ENCODE measurements at regions not wholly inside any gene's neighbourhood (a gene's known extent, or its start where the extent isn't known, plus 50 kb on each side); places are given as distances from the start of the nearest gene placed in this dataset.

- no peak overlapping the region for H3K27ac ChIP-seq
- no peak overlapping the region for H3K4me3 ChIP-seq
- no peak for TF ChIP-seq POLR2A (IDR thresholded peaks at IDR 0.05)
- TF ChIP-seq POLR2AphosphoS5 (IDR thresholded peaks at IDR 0.05): no peak
- TF ChIP-seq EP300 (IDR thresholded peaks at IDR 0.05): no peak
- no peak for TF ChIP-seq CTCF (IDR thresholded peaks at IDR 0.05)
- no peak for DNase-seq (ENCODE audit: low spot score in 2 of 2)
- no peaks in the 10 kb centered on the region for H3K36me3 ChIP-seq
- WGBS: 29% methylated on average over 1 of the region's 3 CpGs
- H3K4me1 ChIP-seq: no peaks in the 10 kb centered on the region
- peaks cover 3% of the 10 kb centered on the region for H3K27me3 ChIP-seq
- H3K9me3 ChIP-seq: peaks cover 2% of the 10 kb centered on the region
Measured at GRCh38 chr6:12654514-12654913, 62.1 kb upstream of the PHACTR1 start.

- H3K36me3 ChIP-seq: no peaks in the 10 kb centered on the region
- no peak overlapping the region for H3K4me3 ChIP-seq
- H3K4me1 ChIP-seq: no peaks in the 10 kb centered on the region
- H3K9me3 ChIP-seq: no peaks in the 10 kb centered on the region
- H3K27me3 ChIP-seq: peaks cover 7% of the 10 kb centered on the region
- 55% methylated on average over 3 of the region's 3 CpGs for WGBS
- H3K27ac ChIP-seq: no peak overlapping the region
- no peak for TF ChIP-seq CTCF (IDR thresholded peaks at IDR 0.05)
- TF ChIP-seq POLR2AphosphoS5 (IDR thresholded peaks at IDR 0.05): no peak
- no peak for TF ChIP-seq EP300 (IDR thresholded peaks at IDR 0.05)
- no peak for TF ChIP-seq POLR2A (IDR thresholded peaks at IDR 0.05)
- no peak for DNase-seq (ENCODE audit: low spot score in 2 of 2)
Measured at GRCh38 chr6:12656906-12657305, 59.7 kb upstream of the PHACTR1 start.

- Histone ChIP-seq H3K4me1 (no peaks in the 10 kb centered on the region), H3K4me3 (no peak overlapping the region), H3K9me3 (no peaks in the 10 kb centered on the region), H3K36me3 (no peaks in the 10 kb centered on the region), H3K27ac (no peak overlapping the region), H3K27me3 (peaks cover 7% of the 10 kb centered on the region)
- TF ChIP-seq EP300 (IDR thresholded peaks at IDR 0.05) (no peak), CTCF (IDR thresholded peaks at IDR 0.05) (no peak), POLR2AphosphoS5 (IDR thresholded peaks at IDR 0.05) (no peak), POLR2A (IDR thresholded peaks at IDR 0.05) (no peak)
- 85% methylated on average over 2 of the region's 2 CpGs for WGBS
- DNase-seq (ENCODE audit: low spot score in 2 of 2): no peak
Measured at GRCh38 chr6:12657884-12658283, 58.7 kb upstream of the PHACTR1 start.

DNA sequence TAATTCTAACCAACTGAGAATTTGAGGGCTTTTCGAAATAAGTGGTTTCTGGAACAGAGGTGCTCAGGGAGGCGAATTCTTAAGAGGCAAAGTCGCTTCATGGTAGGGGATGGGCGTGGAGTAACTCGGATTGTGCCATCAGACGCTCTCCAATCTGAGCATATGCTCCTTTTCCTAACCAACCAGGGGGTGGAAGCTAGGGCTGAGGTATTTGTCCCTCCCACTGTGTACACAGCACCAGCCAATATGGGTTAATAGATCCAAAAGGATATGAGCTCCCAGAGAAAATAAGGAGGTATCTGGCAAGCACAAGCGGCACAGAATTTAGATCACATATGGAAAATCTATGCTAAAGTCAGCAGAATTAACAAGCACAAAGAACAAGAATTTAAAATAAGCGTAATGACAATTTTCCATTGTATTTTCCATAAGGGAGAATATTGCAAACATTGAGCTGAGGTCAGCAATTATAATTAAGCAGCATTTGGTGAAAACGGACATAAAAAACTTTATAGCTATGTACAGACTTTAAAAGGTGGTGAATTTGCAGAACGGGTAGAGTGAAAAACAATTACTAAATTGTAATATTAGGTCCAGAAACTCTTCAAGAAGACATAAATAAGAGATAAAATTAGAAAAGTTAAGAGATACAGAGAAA is 55.0 kb upstream of the PHACTR1 start:
- H3K9me3 ChIP-seq: no peaks in the 10 kb centered on the region
- H3K36me3 ChIP-seq: no peaks in the 10 kb centered on the region
- no peak overlapping the region for H3K27ac ChIP-seq
- H3K27me3 ChIP-seq: peaks cover 7% of the 10 kb centered on the region
- WGBS: 80% methylated on average over 10 of the region's 10 CpGs
- DNase-seq (ENCODE audit: low spot score in 2 of 2): no peak
- no peak overlapping the region for H3K4me3 ChIP-seq
- H3K4me1 ChIP-seq: no peaks in the 10 kb centered on the region
- TF ChIP-seq EP300 (IDR thresholded peaks at IDR 0.05): no peak
- TF ChIP-seq POLR2AphosphoS5 (IDR thresholded peaks at IDR 0.05): no peak
- no peak for TF ChIP-seq CTCF (IDR thresholded peaks at IDR 0.05)
- TF ChIP-seq POLR2A (IDR thresholded peaks at IDR 0.05): no peak

Measured in suprapubic skin (tissue), 4 donors.